Fibroblast of the aortic adventitia (primary cell): ENCODE measurements at regions not wholly inside any gene's neighbourhood (a gene's known extent, or its start where the extent isn't known, plus 50 kb on each side); places are given as distances from the start of the nearest gene placed in this dataset.

Experiments used
- DNase-seq: peaks from one replicate; pipeline ENCODE4 v3.0.0-alpha.2; 2010; ENCODE audit warnings: low read depth
- H3K4me3 ChIP-seq: 2 replicates; pipeline ENCODE4 v1.5.1; 2011; ENCODE audit warnings: low read depth, mild to moderate bottlenecking, control low read depth, low read length, moderate library complexity
- CTCF ChIP-seq: IDR thresholded peaks from 2 replicates; pipeline ENCODE4 v1.5.1; 2011; ENCODE audit warnings: mild to moderate bottlenecking, low read length, control low read depth, inconsistent platforms; ENCODE audit not compliant: insufficient read depth

GRCh38 chr5:12854386-12854785, 950.1 kb upstream of the CTNND2 start:
- no peak for DNase-seq
- no peak for TF ChIP-seq CTCF
- no peak overlapping the region for H3K4me3 ChIP-seq

- no peak for DNase-seq
- no peak overlapping the region for H3K4me3 ChIP-seq
- TF ChIP-seq CTCF, result no peak
Measured at GRCh38 chr5:12851761-12852160, 947.5 kb upstream of the CTNND2 start.

- TF ChIP-seq CTCF, result no peak
Measured at GRCh38 chr5:12848709-12849108, 944.5 kb upstream of the CTNND2 start.

GRCh38 chr5:12845549-12846159, 941.4 kb upstream of the CTNND2 start:
- no peak overlapping the region for H3K4me3 ChIP-seq
- no peak for TF ChIP-seq CTCF
- no peak for DNase-seq

More at GRCh38 chr5:12848709-12849108, 944.5 kb upstream of the CTNND2 start:
- DNase-seq, result no peak
- no peak overlapping the region for H3K4me3 ChIP-seq

GRCh38 chr5:12840972-12841371, 936.7 kb upstream of the CTNND2 start:
- TF ChIP-seq CTCF, result no peak
- H3K4me3 ChIP-seq, result no peak overlapping the region
- DNase-seq, result no peak

GRCh38 chr5:12837592-12837991, 933.3 kb upstream of the CTNND2 start:
- no peak overlapping the region for H3K4me3 ChIP-seq
- TF ChIP-seq CTCF, result no peak
- no peak for DNase-seq

- no peak for DNase-seq
- no peak overlapping the region for H3K4me3 ChIP-seq
- TF ChIP-seq CTCF, result no peak
Measured at GRCh38 chr5:12825163-12825562, 920.9 kb upstream of the CTNND2 start.
